ENCODE measurements at regions not wholly inside any gene's neighbourhood (a gene's known extent, or its start where the extent isn't known, plus 50 kb on each side); places are given as distances from the start of the nearest gene placed in this dataset.
"Not testable (repeated sequence)": the region's sequence is repeated elsewhere in the genome, so short reads cannot be mapped to it uniquely, and the experiment has no call there.

GRCh38 chr10:81135851-81136250, 598.1 kb downstream of the SH2D4B start:
- no peak for DNase-seq

- DNase-seq = no peak
Measured at GRCh38 chr10:81136261-81136660, 598.6 kb downstream of the SH2D4B start.

- DNase-seq = no peak
Measured at GRCh38 chr10:81145975-81146374, 608.3 kb downstream of the SH2D4B start.

- no peak for DNase-seq
Measured at GRCh38 chr10:81146436-81146835, 608.7 kb downstream of the SH2D4B start.

- no peak for DNase-seq
Measured at GRCh38 chr10:81152656-81153055, 615.0 kb downstream of the SH2D4B start.

- DNase-seq = no peak
Measured at GRCh38 chr10:81157681-81158080, 620.0 kb downstream of the SH2D4B start.

GRCh38 chr10:81177651-81178244, 640.0 kb downstream of the SH2D4B start:
- DNase-seq = no peak

- no peak for DNase-seq
Measured at GRCh38 chr10:81179324-81179723, 641.6 kb downstream of the SH2D4B start.

GRCh38 chr10:81179805-81180452, 642.2 kb downstream of the SH2D4B start:
- peak; percentile 30 for DNase-seq

GRCh38 chr10:81182296-81182695, 644.6 kb downstream of the SH2D4B start:
- DNase-seq = no peak

- no peak for DNase-seq
Measured at GRCh38 chr10:81192221-81192788, 654.6 kb downstream of the SH2D4B start.

- DNase-seq = no peak
Measured at GRCh38 chr10:81200801-81201200, 663.1 kb downstream of the SH2D4B start.

- not testable (repeated sequence) for DNase-seq
Measured at GRCh38 chr10:81207359-81207758, 667.6 kb upstream of the NRG3 start.

- DNase-seq = no peak
Measured at GRCh38 chr10:81213370-81213769, 661.6 kb upstream of the NRG3 start.

- no peak for DNase-seq
Measured at GRCh38 chr10:81215498-81215897, 659.5 kb upstream of the NRG3 start.

GRCh38 chr10:81216949-81217348, 658.0 kb upstream of the NRG3 start:
- no peak for DNase-seq

GRCh38 chr10:81218307-81218706, 656.7 kb upstream of the NRG3 start:
- DNase-seq = no peak

- no peak for DNase-seq
Measured at GRCh38 chr10:81219758-81220157, 655.2 kb upstream of the NRG3 start.

GRCh38 chr10:81248886-81249285, 626.1 kb upstream of the NRG3 start:
- no peak for DNase-seq

- no peak for DNase-seq
Measured at GRCh38 chr10:81251457-81252115, 623.4 kb upstream of the NRG3 start.

GRCh38 chr10:81264991-81265390, 610.0 kb upstream of the NRG3 start:
- not testable (repeated sequence) for DNase-seq

- no peak for DNase-seq
Measured at GRCh38 chr10:81270051-81270450, 604.9 kb upstream of the NRG3 start.

GRCh38 chr10:81280497-81281479, 594.2 kb upstream of the NRG3 start:
- no peak for DNase-seq
